Naive thymus-derived CD4-positive, alpha-beta T cell (primary cell): ENCODE measurements at regions not wholly inside any gene's neighbourhood (a gene's known extent, or its start where the extent isn't known, plus 50 kb on each side); places are given as distances from the start of the nearest gene placed in this dataset.

Experiments
- ATAC-seq: fragments of 150-1000 bp; cut with Tn5 transposase; 2 replicates; pipeline ENCODE4 v1.10.0; 2021; ENCODE audit warnings: mild to moderate bottlenecking, moderate library complexity
- CTCF ChIA-PET: fragments of 350-600 bp; sonication (Branson Sonifier 250); formaldehyde crosslinking; loops from one replicate; lab custom pipeline; 2021; ENCODE audit warnings: antibody characterized with exemption; lab: Charles Lee
- POLR2A ChIA-PET: fragments of 350-600 bp; sonication (Branson Sonifier 250); formaldehyde crosslinking; loops from one replicate; lab custom pipeline; 2021; ENCODE audit warnings: antibody characterized with exemption, inconsistent platforms; lab: Charles Lee
- DNase-seq, 9 donors: peaks; one replicate each; pipeline versions ENCODE4 v3.0.0 to v3.0.0-alpha.2; 2020 to 2022; ENCODE audit warnings: mixed read lengths in 1 of 9
- H3K27ac ChIP-seq: one replicate; pipeline ENCODE4 v1.7.0; 2013; ENCODE audit warnings: mild to moderate bottlenecking, low read depth, low read length, moderate library complexity
- H3K27me3 ChIP-seq, 2 donors: one replicate each; pipeline ENCODE4 v1.7.0; 2013; ENCODE audit warnings: low read length in 2 of 2, mild to moderate bottlenecking in 2 of 2, moderate library complexity in 2 of 2; ENCODE audit not compliant: control insufficient read depth in 2 of 2, insufficient read depth in 2 of 2
- H3K36me3 ChIP-seq, 3 experiments: 1 replicate in 2 of 3; 2 replicates in 1 of 3; pipeline ENCODE4 v1.7.0; 2013; ENCODE audit warnings: low read length in 3 of 3, mild to moderate bottlenecking in 3 of 3, moderate library complexity in 1 of 3; ENCODE audit not compliant: insufficient read depth in 3 of 3, control insufficient read depth in 2 of 3
- H3K4me1 ChIP-seq, 2 donors: one replicate each; pipeline ENCODE4 v1.7.0; 2013; ENCODE audit warnings: low read length in 2 of 2, mild to moderate bottlenecking in 2 of 2, moderate library complexity in 1 of 2; ENCODE audit not compliant: control insufficient read depth in 2 of 2, insufficient read depth in 2 of 2
- H3K4me3 ChIP-seq: 2 replicates; pipeline ENCODE4 v1.7.0; 2013; ENCODE audit warnings: mild to moderate bottlenecking, low read length
- H3K9me3 ChIP-seq, 3 experiments: 1 replicate in 2 of 3; 2 replicates in 1 of 3; pipeline ENCODE4 v1.7.0; 2013; ENCODE audit warnings: low read length in 3 of 3; ENCODE audit not compliant: control insufficient read depth in 2 of 3
- H3K27ac Mint-ChIP-seq, 9 donors: one replicate each; pipeline ENCODE4 v1.8.0; 2020 to 2022; ENCODE audit warnings: mixed read lengths in 9 of 9, mild to moderate bottlenecking in 8 of 9, moderate library complexity in 5 of 9, inconsistent platforms in 2 of 9
- H3K27me3 Mint-ChIP-seq, 5 donors: one replicate each; pipeline ENCODE4 v1.8.0; 2021 to 2022; ENCODE audit warnings: mixed read lengths in 5 of 5, mild to moderate bottlenecking in 1 of 5
- H3K36me3 Mint-ChIP-seq, 5 donors: one replicate each; pipeline ENCODE4 v1.8.0; 2020 to 2022; ENCODE audit warnings: mixed read lengths in 5 of 5, mild to moderate bottlenecking in 3 of 5, inconsistent platforms in 1 of 5
- H3K4me1 Mint-ChIP-seq, 7 donors: one replicate each; pipeline ENCODE4 v1.8.0; 2020 to 2022; ENCODE audit warnings: mixed read lengths in 7 of 7, mild to moderate bottlenecking in 3 of 7, inconsistent platforms in 1 of 7
- H3K4me3 Mint-ChIP-seq, 10 donors: one replicate each; pipeline ENCODE4 v1.8.0; 2020 to 2022; ENCODE audit warnings: mild to moderate bottlenecking in 10 of 10, mixed read lengths in 10 of 10, moderate library complexity in 6 of 10, inconsistent platforms in 2 of 10
- H3K9me3 Mint-ChIP-seq, 11 donors: one replicate each; pipeline ENCODE4 v1.8.0; 2020 to 2022; ENCODE audit warnings: mixed read lengths in 11 of 11, mild to moderate bottlenecking in 4 of 11, inconsistent platforms in 1 of 11, moderate library complexity in 1 of 11
- intact Hi-C, 2 donors: fragments of 100-400 bp; cut with micrococcal nuclease; formaldehyde crosslinking; loops; one replicate each; pipeline ENCODE4 v1.15.1; 2023

- Mint-ChIP-seq H3K27me3 (no peaks in the 10 kb centered on the region), H3K36me3 (no peaks in the 10 kb centered on the region), H3K4me1 (peaks cover 0 to 9% (median 0%) of the 10 kb centered on the region in 7 donors), H3K27ac (no peak overlapping the region), H3K4me3 (no peak overlapping the region), H3K9me3 (peaks cover 0 to 1% (median 0%) of the 10 kb centered on the region in 11 donors)
- ATAC-seq (no peak), DNase-seq (no peak)
- H3K27ac ChIP-seq, result no peak overlapping the region
- H3K36me3 ChIP-seq, result no peaks in the 10 kb centered on the region
- H3K4me3 ChIP-seq, result no peak overlapping the region
- intact Hi-C loops, result no loop called here
- H3K4me1 ChIP-seq, result no peaks in the 10 kb centered on the region
- ChIA-PET CTCF (no interaction called here), POLR2A (no interaction called here)
- H3K27me3 ChIP-seq, result no peaks in the 10 kb centered on the region
- no peaks in the 10 kb centered on the region for H3K9me3 ChIP-seq
Measured at GRCh38 chrX:38864165-38864564, 62.9 kb downstream of the MID1IP1 start.

- H3K4me1 Mint-ChIP-seq, result no peaks in the 10 kb centered on the region
- Histone ChIP-seq H3K27me3 (no peaks in the 10 kb centered on the region), H3K4me1 (no peaks in the 10 kb centered on the region), H3K27ac (no peak overlapping the region), H3K4me3 (no peak overlapping the region), H3K36me3 (no peaks in the 10 kb centered on the region), H3K9me3 (no peaks in the 10 kb centered on the region)
- intact Hi-C loops, result no loop called here
- POLR2A ChIA-PET, result interaction anchor here (0.5 to 0.7 kb wide), 2 partner anchors 57 to 64 kb away, joined by 3 read pairs; no protein-coding TSS in a partner anchor
- H3K9me3 Mint-ChIP-seq, result peaks cover 0 to 1% (median 0%) of the 10 kb centered on the region in 11 donors
- ATAC-seq, result no peak
- no peaks in the 10 kb centered on the region for H3K36me3 Mint-ChIP-seq
- no peaks in the 10 kb centered on the region for H3K27me3 Mint-ChIP-seq
- no peak overlapping the region for H3K4me3 Mint-ChIP-seq
- CTCF ChIA-PET, result interaction anchor here (0.7 kb wide), 1 partner anchor 105 kb away, joined by 3 read pairs; no protein-coding TSS in a partner anchor
- DNase-seq, result no peak
- H3K27ac Mint-ChIP-seq, result no peak overlapping the region
Measured at GRCh38 chrX:38868321-38868720, 67.1 kb downstream of the MID1IP1 start.

- Mint-ChIP-seq H3K27me3 (no peaks in the 10 kb centered on the region), H3K4me1 (no peaks in the 10 kb centered on the region), H3K9me3 (peaks cover 0 to 1% (median 0%) of the 10 kb centered on the region in 11 donors), H3K27ac (peak overlapping the region in 1 of 9 donors; percentile 41), H3K36me3 (no peaks in the 10 kb centered on the region), H3K4me3 (no peak overlapping the region)
- Histone ChIP-seq H3K9me3 (no peaks in the 10 kb centered on the region), H3K27me3 (no peaks in the 10 kb centered on the region), H3K27ac (no peak overlapping the region), H3K4me3 (no peak overlapping the region), H3K4me1 (no peaks in the 10 kb centered on the region), H3K36me3 (no peaks in the 10 kb centered on the region)
- peak; percentile 71 for ATAC-seq
- no peak for DNase-seq
- CTCF ChIA-PET, result interaction anchor here (0.7 kb wide), 1 partner anchor 28 kb away, joined by 3 read pairs; no protein-coding TSS in a partner anchor
- POLR2A ChIA-PET, result interaction anchor here (0.5 to 0.7 kb wide), 3 partner anchors 11 to 65 kb away, joined by 3 read pairs; no protein-coding TSS in a partner anchor
- intact Hi-C loops, result no loop called here
Measured at GRCh38 chrX:38868941-38869401, 67.7 kb downstream of the MID1IP1 start.

- Mint-ChIP-seq H3K9me3 (no peaks in the 10 kb centered on the region), H3K27ac (no peak overlapping the region), H3K36me3 (no peaks in the 10 kb centered on the region), H3K4me1 (no peaks in the 10 kb centered on the region), H3K4me3 (no peak overlapping the region), H3K27me3 (no peaks in the 10 kb centered on the region)
- POLR2A ChIA-PET, result no interaction called here
- Histone ChIP-seq H3K36me3 (no peaks in the 10 kb centered on the region), H3K27me3 (no peaks in the 10 kb centered on the region), H3K9me3 (no peaks in the 10 kb centered on the region), H3K4me3 (no peak overlapping the region), H3K27ac (no peak overlapping the region), H3K4me1 (no peaks in the 10 kb centered on the region)
- no peak for DNase-seq
- intact Hi-C loops, result no loop called here
- CTCF ChIA-PET, result no interaction called here
- ATAC-seq, result peak; percentile 41
Measured at GRCh38 chrX:38870361-38870895, 69.2 kb downstream of the MID1IP1 start.

- no peaks in the 10 kb centered on the region for H3K4me1 Mint-ChIP-seq
- no peak overlapping the region for H3K4me3 ChIP-seq
- H3K4me3 Mint-ChIP-seq, result no peak overlapping the region
- H3K36me3 ChIP-seq, result no peaks in the 10 kb centered on the region
- no peak overlapping the region for H3K27ac ChIP-seq
- no peaks in the 10 kb centered on the region for H3K27me3 Mint-ChIP-seq
- no peaks in the 10 kb centered on the region for H3K27me3 ChIP-seq
- ATAC-seq, result no peak
- H3K4me1 ChIP-seq, result no peaks in the 10 kb centered on the region
- no peaks in the 10 kb centered on the region for H3K36me3 Mint-ChIP-seq
- no peaks in the 10 kb centered on the region for H3K9me3 Mint-ChIP-seq
- H3K9me3 ChIP-seq, result no peaks in the 10 kb centered on the region
- ChIA-PET POLR2A (no interaction called here), CTCF (no interaction called here)
- H3K27ac Mint-ChIP-seq, result peak overlapping the region in 1 of 9 donors; percentile 13
- no peak for DNase-seq
- intact Hi-C loops, result no loop called here
Measured at GRCh38 chrX:38871129-38872029, 70.1 kb downstream of the MID1IP1 start.

GRCh38 chrX:38877366-38877765, 76.1 kb downstream of the MID1IP1 start:
- Histone ChIP-seq H3K27ac (no peak overlapping the region), H3K27me3 (no peaks in the 10 kb centered on the region), H3K9me3 (no peaks in the 10 kb centered on the region), H3K4me3 (no peak overlapping the region), H3K4me1 (peaks cover 0 to 14% of the 10 kb centered on the region in 2 donors), H3K36me3 (no peaks in the 10 kb centered on the region)
- H3K4me1 Mint-ChIP-seq, result peaks cover 11 to 25% (median 23%) of the 10 kb centered on the region in 7 donors
- ChIA-PET POLR2A (interaction anchor here (0.6 to 5.2 kb wide), 2 partner anchors 73 to 110 kb away, joined by 3 to 51 read pairs; partner anchors contain the start of gene MID1IP1), CTCF (no interaction called here)
- no peak for DNase-seq
- H3K27me3 Mint-ChIP-seq, result no peaks in the 10 kb centered on the region
- ATAC-seq, result no peak
- intact Hi-C loops, result loop anchor here in 1 of 2 donors (5.0 kb wide), 1 partner anchor 60 kb away; no protein-coding TSS in a partner anchor
- H3K36me3 Mint-ChIP-seq, result no peaks in the 10 kb centered on the region
- H3K4me3 Mint-ChIP-seq, result no peak overlapping the region
- H3K9me3 Mint-ChIP-seq, result no peaks in the 10 kb centered on the region
- no peak overlapping the region for H3K27ac Mint-ChIP-seq
